Activated naive CD8-positive, alpha-beta T cell treated with anti-CD3 and anti-CD28 coated beads, Interleukin-2, amount 50 U/mL, for 16 hours (primary cell): ENCODE measurements at regions not wholly inside any gene's neighbourhood (a gene's known extent, or its start where the extent isn't known, plus 50 kb on each side); places are given as distances from the start of the nearest gene placed in this dataset.
"Not testable (repeated sequence)": the region's sequence is repeated elsewhere in the genome, so short reads cannot be mapped to it uniquely, and the experiment has no call there.

Experiments
- DNase-seq: peaks from one replicate; pipeline ENCODE4 v3.0.0-alpha.2; 2020; ENCODE audit warnings: low read depth, low spot score

DNA sequence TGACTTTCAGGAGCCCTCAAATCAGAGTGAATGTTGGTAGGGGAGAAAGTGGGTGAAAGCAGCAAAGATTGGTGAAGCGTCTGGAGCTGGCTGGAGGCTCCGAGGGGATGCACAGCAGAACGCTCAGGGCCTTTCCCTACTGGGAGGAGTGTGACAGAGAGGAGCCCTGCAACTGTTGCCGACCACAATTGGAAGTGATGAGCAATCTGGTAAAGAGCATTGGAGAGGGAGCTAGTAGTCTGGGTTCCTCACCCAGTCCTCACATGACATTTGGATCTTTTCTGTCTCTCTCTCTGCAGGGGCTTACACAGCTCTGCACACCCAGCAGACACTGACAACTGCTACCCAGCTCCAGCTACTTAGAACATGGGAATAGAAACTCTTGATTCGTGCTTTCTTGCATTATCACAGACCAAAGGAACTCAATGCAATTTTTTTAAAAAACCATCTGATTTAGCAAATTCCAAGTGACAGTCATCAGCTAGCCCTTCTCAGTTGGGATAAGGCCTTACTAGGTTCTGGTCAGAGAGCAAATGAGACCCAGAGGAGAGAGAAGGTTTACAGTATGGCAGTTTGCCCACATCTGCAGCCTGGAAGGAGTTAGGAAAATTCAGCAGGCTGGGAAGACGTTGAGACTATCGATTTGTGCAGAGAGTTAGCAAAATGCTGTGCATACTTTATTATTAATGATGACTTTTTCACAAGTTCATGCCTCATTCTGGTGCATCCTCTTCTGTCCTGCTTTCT is 278.0 kb upstream of the PLET1 start:
- no peak for DNase-seq

DNA sequence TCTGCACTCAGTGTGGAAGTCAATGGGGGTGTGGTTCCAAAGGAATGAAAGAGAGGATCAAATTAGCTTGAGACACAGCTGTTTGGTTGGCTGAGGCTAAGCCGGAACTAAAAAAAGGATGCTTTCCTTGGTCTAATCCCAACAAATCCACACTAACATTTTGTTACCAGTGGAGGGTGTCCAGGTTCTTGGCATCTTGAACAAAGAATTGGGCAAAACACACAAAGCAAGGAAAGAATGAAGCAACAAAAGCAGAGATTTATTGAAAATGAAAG is 278.6 kb upstream of the PLET1 start:
- DNase-seq = not testable (repeated sequence)

DNA sequence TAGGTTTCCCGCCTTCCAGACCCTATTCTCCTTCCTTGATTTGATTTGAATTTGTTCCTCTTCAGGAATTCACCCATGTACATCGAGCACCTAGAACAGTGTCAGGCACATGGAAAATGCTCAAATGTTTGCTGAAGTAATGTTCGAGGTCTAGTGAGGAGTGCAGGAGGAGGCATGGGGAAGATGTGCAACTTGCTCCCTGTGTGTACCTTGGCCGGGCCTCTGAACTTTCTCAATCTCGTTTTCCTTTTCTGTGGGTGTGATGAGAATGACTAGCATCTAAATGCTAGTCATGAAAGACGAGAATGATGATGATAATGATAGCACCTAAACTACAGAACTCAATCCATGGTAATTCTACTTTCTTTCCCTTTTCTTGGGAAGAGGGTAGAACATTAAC is 279.1 kb upstream of the PLET1 start:
- DNase-seq = no peak

DNA sequence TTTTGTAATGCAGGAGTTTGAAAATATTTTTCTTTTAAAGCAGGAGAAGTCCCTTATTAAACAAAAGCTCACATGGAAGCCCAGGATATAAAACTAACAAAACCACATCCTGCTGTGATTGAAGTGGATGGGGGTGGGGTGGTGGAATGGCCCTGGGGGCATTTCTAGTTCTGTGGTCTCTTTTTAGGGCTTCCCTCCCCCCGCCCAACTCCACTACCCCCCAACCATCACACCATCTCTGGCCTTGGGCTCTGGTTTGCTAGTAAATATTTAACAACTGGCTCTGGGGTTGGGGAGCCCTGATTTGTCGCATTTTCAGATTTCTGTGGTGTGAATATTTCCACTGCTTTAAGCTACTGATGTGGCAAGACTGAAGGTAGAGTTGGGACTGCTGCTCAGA is 279.6 kb upstream of the PLET1 start:
- no peak for DNase-seq

DNA sequence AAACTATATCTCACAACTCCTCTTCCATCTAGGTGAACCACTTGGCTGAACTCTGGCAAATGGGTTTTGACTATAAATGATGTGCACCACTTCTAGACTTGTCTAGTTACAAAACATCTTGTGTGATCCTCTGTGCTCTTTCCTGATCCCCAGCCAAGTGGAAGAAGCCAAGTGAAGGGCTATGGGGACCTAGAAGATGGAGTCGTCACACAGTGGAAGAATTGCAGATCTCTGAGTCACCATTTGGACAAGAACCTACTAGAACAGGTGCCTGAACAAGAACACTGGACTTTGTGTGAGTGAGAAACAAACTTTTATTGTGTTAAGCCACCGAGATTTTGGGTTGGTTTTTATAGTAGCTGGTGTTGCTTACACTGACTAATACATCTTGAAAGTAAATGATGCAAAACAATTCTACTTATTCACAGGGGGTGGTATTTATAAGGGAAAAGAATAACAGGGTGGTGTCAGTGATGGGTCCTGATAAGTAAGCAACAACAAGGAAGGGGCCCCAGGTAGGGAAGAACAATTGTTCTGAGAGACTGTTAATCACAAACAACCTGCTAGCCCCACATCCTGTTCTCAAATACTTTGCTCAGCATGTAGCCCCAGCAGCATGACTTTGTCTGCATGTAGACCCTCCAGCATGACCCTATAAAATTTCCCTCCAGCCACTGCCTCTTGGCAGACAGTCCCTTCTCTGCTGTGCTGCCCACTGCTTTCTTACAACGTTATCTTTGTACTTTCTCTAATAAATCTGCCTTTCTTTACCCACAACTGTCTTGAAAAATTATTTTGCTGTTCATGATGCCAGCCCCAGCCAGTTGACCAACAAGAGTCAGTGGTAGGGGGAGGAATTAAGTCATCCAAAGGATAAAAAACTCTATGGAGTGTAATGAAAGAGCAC is 280.7 kb upstream of the PLET1 start:
- DNase-seq = no peak

DNA sequence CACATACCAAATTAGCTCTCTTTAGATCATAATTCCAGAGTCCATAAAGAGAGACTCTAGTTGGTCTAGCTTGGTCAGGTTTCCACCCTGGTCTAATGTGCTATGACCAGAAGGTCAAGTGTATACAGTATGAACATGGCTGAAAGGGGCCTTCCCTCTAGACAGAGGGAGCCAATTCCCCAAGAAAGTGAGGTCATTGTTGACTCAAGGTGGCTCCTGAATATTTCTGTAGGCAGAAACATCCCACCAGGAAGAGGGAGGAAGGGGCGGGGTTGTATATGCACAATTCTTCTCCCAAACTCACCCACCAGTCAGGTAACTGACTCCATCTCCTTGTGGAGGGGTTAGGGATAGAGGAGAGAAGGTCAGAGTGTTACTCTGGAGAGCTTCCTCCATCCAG is 281.8 kb upstream of the PLET1 start:
- DNase-seq = no peak

DNA sequence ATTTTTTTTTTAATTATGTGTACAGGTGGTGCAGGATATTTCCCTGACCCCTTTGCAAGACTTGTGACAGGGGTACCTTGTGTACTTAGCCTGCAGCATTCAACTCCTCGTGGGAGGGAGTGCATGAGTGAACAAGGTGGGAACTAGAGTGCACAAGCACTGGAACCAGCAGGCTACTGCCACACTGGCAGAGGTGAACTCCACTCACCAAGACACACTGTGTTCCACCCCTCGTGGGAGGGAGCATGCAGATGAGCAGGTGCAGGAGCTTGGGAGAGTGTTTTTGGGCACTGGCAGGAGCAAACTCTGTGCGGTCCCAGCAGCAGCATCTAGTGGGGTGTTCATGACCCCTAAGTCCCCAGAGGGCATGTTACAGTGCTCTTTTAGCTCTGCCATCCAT is 282.7 kb upstream of the PLET1 start:
- DNase-seq = no peak

DNA sequence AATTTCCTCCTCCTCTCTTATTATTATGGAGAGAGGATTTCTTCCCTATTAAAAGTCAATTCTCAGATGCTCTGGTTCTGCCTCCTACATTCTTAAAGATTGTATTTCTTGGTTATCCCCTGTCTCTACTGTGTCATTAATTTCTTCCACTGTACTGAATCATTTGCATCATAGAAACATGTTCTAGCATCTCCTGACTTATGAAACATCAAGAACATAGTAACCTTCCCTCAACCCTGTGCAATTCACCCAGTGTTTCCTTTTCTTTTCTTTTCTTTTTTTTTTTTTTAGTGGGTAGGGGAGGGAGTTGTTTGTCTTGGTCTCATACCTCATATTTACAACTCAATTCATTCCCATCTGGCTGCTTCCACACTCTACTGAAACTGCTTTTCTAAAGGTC is 288.0 kb upstream of the PLET1 start:
- DNase-seq = no peak

DNA sequence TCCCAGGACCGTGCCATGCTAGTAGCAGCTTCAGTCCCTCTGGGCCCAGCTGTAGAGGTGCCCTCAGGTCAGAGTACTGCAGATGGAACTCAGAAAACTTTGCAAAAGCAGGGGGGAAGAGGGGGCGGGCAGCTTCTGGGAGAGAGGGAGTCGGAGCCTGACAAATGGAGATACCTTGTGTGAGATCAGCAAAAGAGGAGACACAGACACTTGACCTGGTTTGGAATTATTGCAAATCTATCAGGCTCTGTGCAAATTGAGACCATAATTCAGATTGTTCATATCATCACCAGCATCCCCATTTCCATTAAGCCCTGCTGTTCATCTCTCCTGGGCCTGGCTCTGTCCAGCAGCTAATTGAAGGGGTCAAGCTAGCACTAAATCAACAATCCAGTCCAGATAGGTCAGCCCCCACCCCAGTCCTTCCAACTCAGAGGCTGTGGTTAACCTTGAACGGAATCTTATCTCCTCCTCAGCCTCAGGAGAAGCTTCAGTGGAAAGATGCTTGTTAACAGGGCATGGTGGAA is 292.6 kb upstream of the PLET1 start:
- DNase-seq = no peak

DNA sequence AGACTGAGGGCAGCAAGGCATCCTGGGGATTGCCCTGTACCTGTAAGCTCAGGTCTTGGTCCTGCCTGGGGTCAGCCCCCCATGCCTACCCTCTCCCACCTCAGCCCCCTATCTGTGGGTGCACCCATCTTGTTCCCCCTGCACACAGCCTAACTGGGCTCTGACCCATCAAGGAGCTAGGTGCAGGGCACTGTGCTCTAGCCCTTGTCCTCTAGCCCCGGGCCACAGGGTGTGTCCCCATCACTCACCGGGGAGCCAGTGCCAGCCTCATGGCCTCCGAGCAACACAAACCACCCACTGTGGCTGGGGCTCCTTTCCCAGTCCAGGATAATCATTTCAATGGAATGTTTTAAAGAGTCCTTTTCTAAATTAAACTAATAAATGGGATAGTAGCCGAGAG is 293.9 kb upstream of the PLET1 start:
- DNase-seq = no peak

DNA sequence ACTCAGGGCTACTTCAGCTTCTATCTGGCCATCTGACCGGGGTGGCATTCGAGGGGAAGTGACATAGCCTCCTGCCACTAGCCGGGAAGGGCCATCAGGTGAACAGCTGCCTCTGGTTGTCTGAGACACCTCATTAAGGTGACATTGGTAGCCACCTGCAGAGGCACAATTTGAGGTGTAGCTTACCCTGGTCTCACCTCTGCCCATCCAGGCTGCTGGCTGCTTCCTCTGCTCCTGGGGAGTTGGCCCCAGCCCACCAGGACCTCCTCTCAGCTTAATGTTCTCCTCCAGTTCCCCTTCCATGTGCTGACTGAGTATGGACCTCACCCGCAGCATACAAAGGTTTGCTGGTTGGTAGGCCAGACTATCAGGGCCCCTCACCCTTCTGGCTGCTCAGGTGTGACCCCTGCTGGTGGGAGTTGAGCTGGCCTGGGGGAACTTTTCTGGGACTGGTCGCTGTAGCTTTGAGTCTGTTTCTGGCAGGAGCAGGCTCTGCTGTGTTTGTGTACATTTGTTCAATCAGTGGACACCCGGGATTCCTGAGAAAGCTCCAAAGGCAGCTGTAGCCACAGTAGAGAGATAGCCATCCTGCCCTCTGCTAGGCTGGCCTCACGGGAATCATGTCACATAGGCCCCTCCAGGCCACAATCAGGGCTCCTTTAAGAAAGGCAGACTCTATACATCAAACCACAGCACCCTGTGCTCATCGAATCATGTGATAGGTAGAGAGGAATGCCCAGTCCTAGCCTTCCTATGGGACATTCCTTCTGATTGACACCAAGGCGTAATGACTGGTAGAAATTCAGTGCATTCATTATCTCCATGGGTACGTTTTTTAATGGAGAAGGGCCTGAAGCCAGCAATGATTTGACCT is 295.1 kb upstream of the PLET1 start:
- DNase-seq = peak; percentile 16

DNA sequence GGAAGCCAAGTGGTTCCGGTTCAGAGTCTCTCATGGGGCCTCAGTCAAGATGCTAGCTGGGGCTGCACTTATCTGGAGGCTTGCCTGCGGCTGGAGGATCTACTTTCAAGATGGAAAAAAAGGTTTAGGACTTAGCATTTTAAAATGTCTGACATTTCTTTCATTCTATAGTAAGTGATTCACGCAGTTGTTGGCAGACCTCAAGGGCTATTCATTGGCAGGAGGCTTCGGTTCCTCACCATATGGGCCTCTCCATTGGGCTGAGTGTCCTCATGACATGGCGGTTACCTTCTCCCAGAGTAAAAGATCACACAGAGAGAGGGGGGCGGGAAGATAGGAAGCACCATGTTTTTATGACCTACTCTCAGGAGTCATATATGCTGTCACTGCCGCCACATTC is 298.0 kb upstream of the PLET1 start:
- no peak for DNase-seq

DNA sequence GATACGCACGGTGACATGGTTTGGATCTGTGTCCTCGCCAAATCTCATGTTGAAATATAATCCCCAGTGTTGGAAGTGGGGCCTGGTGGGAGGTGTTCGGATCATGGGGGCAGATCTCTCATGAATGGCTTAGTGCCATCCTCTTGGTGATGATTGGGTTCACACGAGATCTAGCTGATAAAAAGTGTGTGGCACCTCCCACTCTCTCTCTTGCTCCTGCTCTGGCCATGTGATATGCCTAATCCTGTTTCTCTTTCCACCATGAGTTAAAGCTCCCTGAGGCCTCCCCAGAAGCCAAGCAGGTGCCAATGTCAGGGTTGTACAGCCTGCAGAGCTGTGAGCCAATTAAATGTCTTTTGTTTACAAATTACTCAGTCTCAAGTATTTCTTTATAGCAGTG is 303.1 kb upstream of the PLET1 start:
- DNase-seq = no peak

DNA sequence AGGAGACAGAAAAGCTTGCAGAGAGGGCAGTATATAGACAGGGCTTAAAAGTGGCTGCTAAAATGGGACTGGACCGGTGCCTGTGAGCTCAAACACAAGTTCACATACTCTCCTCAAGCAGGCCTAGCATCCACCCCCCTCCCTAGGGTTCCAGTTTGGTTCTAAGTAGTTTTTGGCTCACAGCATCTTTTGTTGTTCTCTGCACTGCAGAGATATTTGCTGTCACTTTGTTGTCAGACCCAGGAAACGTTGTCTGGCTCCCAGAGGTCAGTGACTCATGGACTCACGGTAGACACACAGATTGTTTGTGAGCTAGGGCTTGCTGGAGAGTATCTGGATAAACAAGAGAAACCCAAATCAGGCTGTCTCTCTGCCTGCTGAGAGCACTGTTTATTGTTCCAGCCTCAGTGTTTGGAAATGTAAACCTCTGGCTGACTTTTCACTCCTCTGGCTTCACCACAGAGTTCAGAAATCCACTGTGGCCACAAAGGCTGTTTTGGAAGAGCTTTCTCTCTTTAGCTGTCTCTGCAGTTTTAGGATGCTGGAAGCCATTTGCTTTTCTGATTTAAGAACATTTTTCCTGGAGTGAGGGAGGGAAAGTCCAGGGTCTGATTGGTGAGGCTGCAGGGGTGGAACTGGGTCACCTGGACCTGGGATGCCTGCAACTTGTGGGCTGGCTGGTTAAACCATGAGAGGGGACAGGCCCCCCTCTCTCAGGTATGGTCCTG is 303.7 kb upstream of the PLET1 start:
- DNase-seq = no peak

DNA sequence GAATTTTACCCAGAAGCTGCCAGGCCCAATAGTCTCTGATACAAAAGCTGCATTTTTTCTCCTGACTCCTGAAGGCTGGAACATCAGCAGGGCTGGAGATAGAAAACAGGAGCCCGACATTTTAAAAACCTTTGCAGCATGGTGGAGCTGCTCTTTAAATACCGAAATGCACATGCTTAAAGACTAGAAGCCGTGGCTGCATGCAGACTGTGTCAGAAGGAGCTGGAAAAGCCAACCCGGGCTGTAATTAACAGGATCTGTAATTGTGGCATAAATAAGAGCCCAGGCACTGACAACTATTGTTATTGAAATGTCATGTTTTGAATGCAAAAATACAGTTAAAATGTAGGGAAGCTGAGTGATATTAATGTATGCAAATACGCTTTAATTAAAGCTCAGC is 304.9 kb upstream of the PLET1 start:
- DNase-seq = no peak

DNA sequence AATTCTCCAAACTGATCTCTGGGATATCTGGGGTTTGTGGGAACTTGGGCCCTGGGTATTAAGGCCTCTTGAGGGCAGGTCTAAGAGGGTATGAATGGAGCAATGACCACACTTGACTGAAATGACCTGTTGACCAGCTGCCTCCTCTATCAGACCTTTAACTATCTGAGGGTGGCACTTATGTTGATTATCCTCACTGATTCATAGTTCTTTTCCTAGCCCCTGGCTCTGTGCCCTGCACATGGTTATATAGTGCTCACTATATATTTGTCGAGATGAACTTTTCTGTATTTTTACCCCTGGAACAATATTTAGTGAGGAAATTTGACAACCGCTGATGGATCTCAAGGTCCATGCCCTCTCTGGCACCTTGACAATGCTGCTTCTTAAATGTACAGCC is 305.5 kb upstream of the PLET1 start:
- no peak for DNase-seq

DNA sequence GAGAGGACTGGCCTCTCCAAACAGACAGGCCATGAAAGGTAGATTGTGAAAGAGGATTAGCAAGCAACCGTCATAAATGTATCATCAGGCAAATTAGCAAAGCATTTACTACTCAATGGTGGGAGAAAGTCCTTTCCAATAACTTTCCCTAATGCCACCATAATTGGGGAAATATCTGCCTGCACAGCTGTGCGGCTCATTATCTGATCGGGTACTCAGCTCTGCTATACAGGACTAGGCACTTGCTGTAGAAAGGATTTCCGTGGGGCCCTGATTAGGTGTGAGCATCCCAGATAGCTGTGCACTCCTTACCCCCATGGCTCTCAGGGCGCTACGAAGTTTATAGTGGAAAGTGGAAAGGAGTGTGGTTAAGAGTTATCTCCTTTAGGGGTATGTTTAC is 309.7 kb upstream of the PLET1 start:
- DNase-seq = no peak

DNA sequence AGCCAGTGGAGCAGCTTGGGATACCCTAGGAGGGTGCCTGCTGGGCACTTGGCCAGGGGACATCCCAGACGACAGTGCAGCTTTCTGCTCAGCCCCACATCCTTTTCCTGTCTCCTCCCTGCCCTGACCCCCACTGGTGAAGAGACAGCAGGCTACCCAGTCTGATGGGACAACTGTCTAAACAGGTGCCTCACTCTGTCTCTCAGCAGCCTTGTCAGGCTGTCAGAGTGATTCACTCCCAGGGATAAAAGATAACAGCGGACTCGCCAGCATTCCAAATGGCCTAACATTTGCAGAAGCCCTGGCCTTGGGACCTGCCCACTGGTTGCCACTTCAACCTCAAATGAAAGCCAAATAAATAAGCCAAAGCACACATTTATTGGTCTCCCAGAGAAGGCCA is 318.6 kb upstream of the PLET1 start:
- no peak for DNase-seq

DNA sequence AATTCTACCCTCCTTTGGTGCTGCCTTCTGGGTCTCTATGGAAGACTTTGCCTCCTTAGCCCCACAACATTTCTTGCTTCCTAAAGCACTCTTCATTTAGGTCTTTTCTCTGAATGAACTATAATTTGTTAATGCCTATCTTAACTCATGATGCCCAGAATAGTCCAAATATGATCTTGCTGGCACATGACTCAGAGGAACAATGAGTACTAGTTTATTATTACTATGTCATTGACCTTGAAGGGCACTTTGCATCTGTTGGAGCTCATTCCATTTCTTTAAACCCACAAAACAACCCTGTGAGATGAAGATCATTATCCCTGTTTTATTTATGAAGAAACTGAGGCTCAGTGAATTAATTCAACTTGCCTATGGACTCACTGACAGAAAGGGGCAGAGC is 320.2 kb upstream of the PLET1 start:
- no peak for DNase-seq

DNA sequence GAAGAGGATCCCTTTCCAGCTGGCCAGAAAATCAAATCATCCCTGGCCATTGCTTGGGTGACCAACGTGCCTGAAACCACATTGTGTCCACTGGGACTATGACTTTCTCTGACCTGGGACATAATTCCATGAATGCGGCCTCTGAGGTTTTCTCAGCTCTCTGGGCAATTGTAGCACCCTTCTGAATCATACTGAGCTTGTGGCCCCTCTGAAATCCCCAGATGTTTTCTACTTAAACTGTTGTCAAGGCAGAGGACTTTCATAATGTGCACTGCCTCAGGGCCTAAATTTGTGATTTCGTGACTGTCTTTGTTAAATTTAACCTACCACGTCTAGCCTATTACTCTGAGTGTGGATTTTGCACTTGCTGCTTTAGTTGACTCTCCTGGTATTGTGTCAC is 321.1 kb upstream of the PLET1 start:
- no peak for DNase-seq

DNA sequence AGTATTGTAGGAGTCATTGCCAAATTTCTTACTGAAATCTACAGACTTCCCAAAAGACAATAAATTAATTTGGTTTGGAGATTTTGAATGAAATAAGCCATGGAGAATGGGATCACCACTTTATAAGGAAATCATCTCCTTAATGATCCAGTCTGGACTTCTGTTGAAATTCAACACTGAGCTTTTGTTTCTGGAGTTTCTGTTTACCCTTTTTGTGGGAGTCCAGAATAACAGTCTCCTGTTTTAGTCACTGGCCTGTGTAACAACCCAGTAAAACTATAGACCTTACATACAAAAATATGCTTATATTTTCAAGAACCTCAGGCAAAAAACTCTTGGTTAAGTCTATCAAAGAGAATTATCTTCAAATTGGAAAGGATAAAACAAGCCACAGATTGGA is 321.7 kb upstream of the PLET1 start:
- no peak for DNase-seq
